ENCODE measurements at regions not wholly inside any gene's neighbourhood (a gene's known extent, or its start where the extent isn't known, plus 50 kb on each side); places are given as distances from the start of the nearest gene placed in this dataset.

DNA sequence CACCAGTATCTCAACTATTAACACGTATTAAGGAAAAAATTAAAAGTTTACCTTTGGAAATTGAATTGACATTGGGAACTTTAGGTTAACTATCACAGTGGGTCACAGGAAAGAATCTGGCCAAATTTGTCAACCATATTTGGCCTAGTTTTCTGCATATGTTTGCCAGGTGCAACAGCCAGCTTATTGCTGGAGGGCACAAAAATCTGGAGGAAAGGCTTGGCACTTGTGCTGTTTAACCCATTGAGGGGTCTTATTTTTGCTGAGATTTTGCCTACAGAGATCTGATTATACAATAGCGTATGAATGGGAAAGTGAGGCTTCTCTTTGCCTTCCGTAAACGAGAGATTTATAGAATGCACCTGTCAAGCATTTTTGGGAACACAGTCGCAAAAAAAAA lies 190.4 kb downstream of the PRL start:
- H3K4me3 Mint-ChIP-seq, result no peak overlapping the region
- ATAC-seq (replicated peaks in 1 of 2) (no peak), DNase-seq (no peak)
- peaks cover 6 to 11% of the 10 kb centered on the region in 2 donors for H3K9me3 Mint-ChIP-seq
- peaks cover 21% of the 10 kb centered on the region for H3K4me1 Mint-ChIP-seq (ENCODE audit: low read depth)
- peaks cover 2 to 13% of the 10 kb centered on the region in 2 donors for H3K36me3 Mint-ChIP-seq (ENCODE audit: insufficient read depth in 2 of 2)
- H3K27ac Mint-ChIP-seq, result no peak overlapping the region
- peaks cover 21% of the 10 kb centered on the region for H3K27me3 Mint-ChIP-seq (ENCODE audit: low read depth)

DNA sequence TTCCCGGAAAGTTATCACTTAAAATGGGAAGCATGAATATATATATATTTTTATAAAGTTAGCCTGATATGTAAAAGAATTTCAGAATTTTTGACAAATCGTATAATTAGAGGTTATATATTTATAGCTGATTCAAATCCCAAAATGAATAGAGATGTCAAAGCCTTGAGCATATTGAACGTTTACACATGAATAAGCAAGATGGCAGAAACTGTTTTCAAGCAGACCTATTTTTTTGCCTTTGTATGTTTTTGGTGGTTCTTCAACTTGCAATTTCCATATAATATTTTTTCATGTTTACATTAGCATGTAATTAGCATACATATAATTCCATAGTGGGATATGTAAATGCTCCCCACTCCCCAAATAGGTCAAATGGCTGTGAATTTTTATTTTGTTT lies 189.9 kb downstream of the PRL start:
- DNase-seq, result no peak
- peaks cover 6 to 11% of the 10 kb centered on the region in 2 donors for H3K9me3 Mint-ChIP-seq
- H3K27me3 Mint-ChIP-seq (ENCODE audit: low read depth), result peaks cover 17% of the 10 kb centered on the region
- H3K27ac Mint-ChIP-seq, result no peak overlapping the region
- ATAC-seq (replicated peaks in 1 of 2), result no peak
- H3K4me1 Mint-ChIP-seq (ENCODE audit: low read depth), result peaks cover 21% of the 10 kb centered on the region
- peaks cover 2 to 13% of the 10 kb centered on the region in 2 donors for H3K36me3 Mint-ChIP-seq (ENCODE audit: insufficient read depth in 2 of 2)
- H3K4me3 Mint-ChIP-seq, result no peak overlapping the region

DNA sequence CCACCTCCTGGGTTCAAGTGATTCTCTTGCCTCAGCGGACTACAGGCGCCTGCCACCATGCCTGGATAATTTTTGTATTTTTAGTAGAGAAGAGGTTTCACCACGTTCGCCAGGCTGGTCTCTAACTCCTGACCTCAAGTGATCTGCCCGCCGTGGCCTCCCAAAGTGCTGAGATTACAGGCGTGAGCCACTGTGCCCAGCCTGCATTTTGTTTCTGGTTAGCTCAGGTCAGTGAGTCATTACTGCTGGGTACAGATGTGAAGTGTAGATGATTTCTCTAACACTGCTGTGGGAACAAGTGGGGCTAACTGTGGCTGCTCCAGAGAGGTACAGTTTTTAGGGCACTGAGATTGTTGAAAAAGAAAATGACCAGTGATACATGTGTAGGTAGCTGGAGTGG lies 188.6 kb downstream of the PRL start:
- Mint-ChIP-seq H3K4me3 (no peak overlapping the region), H3K36me3 (ENCODE audit: insufficient read depth in 2 of 2) (peaks cover 0 to 9% of the 10 kb centered on the region in 2 donors), H3K27me3 (ENCODE audit: low read depth) (peaks cover 17% of the 10 kb centered on the region), H3K9me3 (peaks cover 4 to 9% of the 10 kb centered on the region in 2 donors), H3K4me1 (ENCODE audit: low read depth) (peaks cover 9% of the 10 kb centered on the region), H3K27ac (no peak overlapping the region)
- ATAC-seq (replicated peaks in 1 of 2) (peak; percentile 53 to 75), DNase-seq (peak in 1 of 2 donors; percentile 2)

DNA sequence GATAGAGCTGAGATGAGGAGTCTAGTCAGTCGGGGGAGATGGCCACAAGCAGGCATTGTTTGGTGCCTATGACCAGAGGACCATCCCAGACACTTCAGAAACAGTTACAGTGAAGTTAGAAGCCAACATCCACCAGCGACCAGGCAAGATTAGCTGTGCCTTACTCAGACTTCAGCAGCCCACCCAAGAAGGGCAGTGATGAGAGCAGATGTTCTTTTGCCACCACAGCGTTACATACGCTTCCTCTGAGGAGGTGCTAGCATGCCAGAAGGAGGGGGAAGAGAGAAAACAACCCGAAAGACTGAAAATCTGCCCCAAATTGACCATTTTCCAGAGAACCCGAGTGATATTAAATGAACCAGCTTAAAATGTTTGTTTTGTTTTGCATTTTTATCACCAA lies 186.8 kb downstream of the PRL start:
- no peak overlapping the region for H3K4me3 Mint-ChIP-seq
- H3K36me3 Mint-ChIP-seq (ENCODE audit: insufficient read depth in 2 of 2), result no peaks in the 10 kb centered on the region
- no peak for ATAC-seq (replicated peaks in 1 of 2)
- H3K27me3 Mint-ChIP-seq (ENCODE audit: low read depth), result peaks cover 11% of the 10 kb centered on the region
- H3K27ac Mint-ChIP-seq, result no peak overlapping the region
- H3K4me1 Mint-ChIP-seq (ENCODE audit: low read depth), result peaks cover 7% of the 10 kb centered on the region
- peaks cover 0 to 2% of the 10 kb centered on the region in 2 donors for H3K9me3 Mint-ChIP-seq
- DNase-seq, result no peak

DNA sequence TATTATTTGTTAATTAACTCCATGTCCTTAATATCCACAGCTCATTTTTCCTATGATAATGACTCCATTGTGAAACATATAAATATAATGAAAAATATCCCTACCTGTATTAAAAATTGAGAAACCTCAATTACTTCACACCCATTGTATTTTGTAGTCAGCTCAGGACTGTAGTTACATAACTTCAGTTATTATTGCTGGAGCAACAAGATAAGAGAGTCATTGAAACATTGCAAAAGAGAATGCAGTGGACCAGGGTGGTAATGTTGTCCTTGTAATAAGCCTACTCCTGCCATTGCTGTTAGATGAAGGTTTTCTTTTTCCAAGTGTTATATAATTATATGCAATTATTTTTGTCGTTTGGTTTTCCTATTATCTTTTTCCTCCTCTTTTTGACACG lies 184.4 kb downstream of the PRL start:
- no peaks in the 10 kb centered on the region for H3K36me3 Mint-ChIP-seq (ENCODE audit: insufficient read depth in 2 of 2)
- H3K4me3 Mint-ChIP-seq, result no peak overlapping the region
- H3K9me3 Mint-ChIP-seq, result peaks cover 0 to 2% of the 10 kb centered on the region in 2 donors

DNA sequence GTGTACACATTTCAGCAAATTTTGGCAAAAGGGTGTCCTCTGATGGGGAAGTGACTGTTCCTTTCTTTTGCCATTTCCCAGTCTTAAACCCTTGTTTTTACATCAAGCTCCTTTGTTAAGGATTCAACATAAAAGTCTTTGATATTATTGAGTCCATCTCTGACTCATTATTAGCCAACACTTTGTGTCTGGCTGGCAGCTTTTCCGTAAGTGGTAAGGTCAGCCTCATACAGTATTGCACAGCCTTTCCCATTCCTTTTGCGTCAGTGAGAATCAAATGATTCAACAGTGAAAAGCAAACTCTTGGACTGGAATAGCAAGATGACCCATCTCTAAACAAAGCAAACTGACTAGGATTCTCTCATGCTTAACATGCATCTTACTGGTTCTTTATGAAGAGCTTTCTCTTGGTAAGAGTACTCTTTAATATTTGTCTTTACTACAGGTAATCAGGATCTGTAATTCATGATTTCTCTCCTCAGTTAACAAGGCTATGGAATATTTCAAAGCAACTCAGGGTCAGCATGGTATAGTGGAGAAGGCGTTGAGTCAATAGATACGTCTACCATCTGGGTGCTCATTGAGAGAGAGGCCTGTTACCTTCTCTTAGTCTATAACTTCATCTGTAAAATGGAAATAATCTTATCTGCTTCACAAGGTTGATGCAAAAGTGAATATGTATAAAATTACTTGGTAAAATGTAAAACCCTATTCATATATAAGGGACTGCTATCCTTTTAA lies 183.6 kb downstream of the PRL start:
- Mint-ChIP-seq H3K27me3 (ENCODE audit: low read depth) (peaks cover 21% of the 10 kb centered on the region), H3K4me1 (ENCODE audit: low read depth) (peaks cover 4% of the 10 kb centered on the region), H3K36me3 (ENCODE audit: insufficient read depth in 2 of 2) (no peaks in the 10 kb centered on the region), H3K4me3 (no peak overlapping the region), H3K9me3 (peaks cover 0 to 2% of the 10 kb centered on the region in 2 donors), H3K27ac (no peak overlapping the region)
- DNase-seq (no peak), ATAC-seq (replicated peaks in 1 of 2) (no peak)

More for the DNA sequence above, 184.4 kb downstream of the PRL start:
- H3K4me1 Mint-ChIP-seq (ENCODE audit: low read depth), result peaks cover 7% of the 10 kb centered on the region
- ATAC-seq (replicated peaks in 1 of 2) (no peak), DNase-seq (no peak)
- peaks cover 17% of the 10 kb centered on the region for H3K27me3 Mint-ChIP-seq (ENCODE audit: low read depth)
- no peak overlapping the region for H3K27ac Mint-ChIP-seq

DNA sequence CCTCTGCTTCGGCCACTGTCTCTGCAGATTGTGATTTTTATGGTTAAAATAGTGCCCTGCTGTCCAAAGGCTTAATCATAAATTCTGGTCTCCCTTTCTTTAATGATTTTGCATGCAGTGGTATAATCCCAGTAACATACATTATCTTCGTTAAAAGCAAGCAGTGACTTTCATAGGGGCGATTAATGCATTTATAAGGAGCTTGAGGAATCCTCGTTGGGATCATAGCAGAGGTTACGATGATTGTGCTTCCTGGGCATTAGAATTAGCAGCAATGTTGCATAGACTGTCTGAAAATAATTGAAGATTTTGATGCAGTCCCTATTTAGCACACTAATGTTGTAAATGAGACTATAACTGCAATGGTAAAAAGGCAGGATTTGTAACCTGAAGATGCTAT lies 181.3 kb downstream of the PRL start:
- peaks cover 4 to 5% of the 10 kb centered on the region in 2 donors for H3K9me3 Mint-ChIP-seq
- H3K4me1 Mint-ChIP-seq (ENCODE audit: low read depth), result no peaks in the 10 kb centered on the region
- peaks cover 20% of the 10 kb centered on the region for H3K27me3 Mint-ChIP-seq (ENCODE audit: low read depth)
- no peak for ATAC-seq (replicated peaks in 1 of 2)
- no peak overlapping the region for H3K4me3 Mint-ChIP-seq
- DNase-seq, result no peak
- no peak overlapping the region for H3K27ac Mint-ChIP-seq
- peaks cover 0 to 9% of the 10 kb centered on the region in 2 donors for H3K36me3 Mint-ChIP-seq (ENCODE audit: insufficient read depth in 2 of 2)

DNA sequence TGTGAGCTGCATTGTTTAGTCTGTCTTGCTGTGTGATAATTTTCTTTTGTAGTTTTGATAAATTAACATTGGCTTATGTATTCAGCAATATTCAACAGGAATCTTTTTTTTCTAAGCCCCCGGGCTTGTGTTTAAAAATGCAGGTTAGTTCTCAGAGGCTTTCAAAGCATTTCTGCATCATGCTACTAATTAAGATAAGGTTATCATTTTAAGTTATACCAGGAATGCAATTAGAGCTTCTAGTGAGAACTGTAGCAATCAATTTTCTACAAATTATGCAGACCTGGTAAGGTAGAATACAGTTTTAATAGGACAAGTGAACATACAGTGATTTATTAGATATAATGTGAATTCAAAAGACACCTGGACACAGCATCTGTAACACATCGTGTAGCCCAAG lies 179.2 kb downstream of the PRL start:
- H3K4me1 Mint-ChIP-seq (ENCODE audit: low read depth), result no peaks in the 10 kb centered on the region
- peaks cover 3 to 5% of the 10 kb centered on the region in 2 donors for H3K9me3 Mint-ChIP-seq
- peaks cover 20% of the 10 kb centered on the region for H3K27me3 Mint-ChIP-seq (ENCODE audit: low read depth)
- ATAC-seq (replicated peaks in 1 of 2), result no peak
- no peak overlapping the region for H3K4me3 Mint-ChIP-seq
- peaks cover 0 to 9% of the 10 kb centered on the region in 2 donors for H3K36me3 Mint-ChIP-seq (ENCODE audit: insufficient read depth in 2 of 2)
- DNase-seq, result no peak
- no peak overlapping the region for H3K27ac Mint-ChIP-seq

DNA sequence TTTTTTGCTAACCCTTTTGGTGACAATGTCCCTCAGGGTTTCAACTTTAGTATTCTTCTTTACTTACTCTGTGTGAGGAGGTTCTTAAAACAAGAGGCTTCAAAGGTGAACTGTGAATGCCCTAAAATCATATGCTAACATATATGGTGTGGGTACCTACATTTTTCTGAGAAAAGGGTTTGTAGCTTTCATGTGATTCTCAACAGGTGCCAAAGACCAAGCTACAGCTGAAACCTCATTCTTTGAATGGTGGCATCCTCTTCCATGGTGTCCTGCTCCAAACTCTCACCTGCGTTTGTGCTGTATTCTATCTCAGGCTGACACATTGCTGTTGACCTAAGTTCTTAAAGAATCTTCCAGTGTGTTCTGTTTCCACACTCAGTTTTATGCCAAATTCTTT lies 177.3 kb downstream of the PRL start:
- Mint-ChIP-seq H3K27ac (peak overlapping the region; percentile 5), H3K4me1 (ENCODE audit: low read depth) (no peaks in the 10 kb centered on the region), H3K9me3 (peaks cover 3 to 5% of the 10 kb centered on the region in 2 donors), H3K36me3 (ENCODE audit: insufficient read depth in 2 of 2) (peaks cover 0 to 9% of the 10 kb centered on the region in 2 donors), H3K4me3 (no peak overlapping the region), H3K27me3 (ENCODE audit: low read depth) (peaks cover 20% of the 10 kb centered on the region)
- no peak for ATAC-seq (replicated peaks in 1 of 2)
- DNase-seq, result no peak

DNA sequence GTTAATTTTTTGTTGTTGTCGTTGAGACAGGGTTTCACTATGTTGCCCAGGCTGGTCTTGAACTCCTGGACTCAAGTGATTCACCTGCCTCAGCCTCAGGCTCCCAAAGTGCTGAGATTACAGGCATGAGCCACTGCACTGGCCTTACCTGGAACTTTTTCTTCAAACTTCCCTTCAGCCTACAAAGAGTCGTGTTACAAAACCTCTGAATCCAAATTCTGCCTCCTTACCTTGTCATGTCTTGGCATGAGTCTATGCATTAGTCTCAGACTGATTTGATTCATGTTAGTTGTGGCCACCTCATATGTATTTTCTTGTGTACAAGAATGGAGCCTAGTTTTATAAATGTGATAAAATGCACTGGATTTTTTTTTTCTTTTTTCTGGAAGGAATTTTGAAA lies 172.1 kb downstream of the PRL start:
- H3K27me3 Mint-ChIP-seq (ENCODE audit: low read depth), result no peaks in the 10 kb centered on the region
- no peak overlapping the region for H3K4me3 Mint-ChIP-seq
- peaks cover 3 to 8% of the 10 kb centered on the region in 2 donors for H3K36me3 Mint-ChIP-seq (ENCODE audit: insufficient read depth in 2 of 2)
- no peak overlapping the region for H3K27ac Mint-ChIP-seq
- H3K4me1 Mint-ChIP-seq (ENCODE audit: low read depth), result no peaks in the 10 kb centered on the region
- ATAC-seq (replicated peaks in 1 of 2) (no peak), DNase-seq (no peak)
- peaks cover 3 to 5% of the 10 kb centered on the region in 2 donors for H3K9me3 Mint-ChIP-seq

DNA sequence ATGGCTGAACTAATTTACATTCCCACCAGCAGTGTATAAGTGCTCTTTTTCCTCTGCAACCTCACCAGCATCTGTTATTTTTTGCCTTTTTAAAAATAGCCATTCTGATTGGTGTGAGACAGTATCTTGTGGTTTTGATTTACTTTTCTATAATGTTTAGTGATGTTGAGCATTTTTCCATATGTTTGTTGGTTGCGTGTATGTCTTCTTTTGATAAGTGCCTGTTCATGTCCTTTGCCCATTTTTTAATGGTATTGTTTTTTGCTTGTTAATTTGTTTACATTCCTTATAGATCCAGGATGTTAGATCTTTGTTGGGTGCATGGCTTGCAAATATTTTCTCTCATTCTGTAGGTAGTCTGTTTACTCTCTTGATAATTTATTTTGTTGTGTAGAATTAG lies 169.9 kb downstream of the PRL start:
- Mint-ChIP-seq H3K4me1 (ENCODE audit: low read depth) (no peaks in the 10 kb centered on the region), H3K27me3 (ENCODE audit: low read depth) (no peaks in the 10 kb centered on the region), H3K36me3 (ENCODE audit: insufficient read depth in 2 of 2) (peaks cover 3 to 8% of the 10 kb centered on the region in 2 donors), H3K27ac (no peak overlapping the region), H3K9me3 (peaks cover 6 to 12% of the 10 kb centered on the region in 2 donors), H3K4me3 (no peak overlapping the region)
- DNase-seq, result no peak
- ATAC-seq (replicated peaks in 1 of 2), result no peak

DNA sequence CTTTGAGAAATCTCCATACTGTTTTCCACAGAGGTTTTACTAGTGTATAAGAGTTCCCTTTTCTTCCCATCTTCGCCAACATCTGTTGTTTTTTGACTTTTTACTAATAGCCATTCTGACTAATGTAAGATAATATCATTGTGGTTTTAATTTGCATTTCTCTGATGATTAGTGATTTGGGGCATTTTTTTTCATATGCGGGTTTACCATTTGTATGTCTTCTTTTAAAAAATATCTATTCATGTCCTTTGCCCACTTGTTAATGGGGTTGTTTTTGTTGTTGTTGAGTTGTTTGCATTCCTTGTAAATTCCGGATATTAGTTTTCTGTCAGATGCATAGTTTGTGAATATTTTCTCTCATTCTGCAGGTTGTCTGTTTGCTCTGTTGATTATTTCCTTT lies 167.1 kb downstream of the PRL start:
- Mint-ChIP-seq H3K9me3 (peaks cover 7 to 13% of the 10 kb centered on the region in 2 donors), H3K36me3 (ENCODE audit: insufficient read depth in 2 of 2) (peaks cover 3 to 8% of the 10 kb centered on the region in 2 donors), H3K27ac (no peak overlapping the region), H3K4me1 (ENCODE audit: low read depth) (no peaks in the 10 kb centered on the region), H3K27me3 (ENCODE audit: low read depth) (no peaks in the 10 kb centered on the region), H3K4me3 (no peak overlapping the region)
- DNase-seq (no peak), ATAC-seq (replicated peaks in 1 of 2) (no peak)

DNA sequence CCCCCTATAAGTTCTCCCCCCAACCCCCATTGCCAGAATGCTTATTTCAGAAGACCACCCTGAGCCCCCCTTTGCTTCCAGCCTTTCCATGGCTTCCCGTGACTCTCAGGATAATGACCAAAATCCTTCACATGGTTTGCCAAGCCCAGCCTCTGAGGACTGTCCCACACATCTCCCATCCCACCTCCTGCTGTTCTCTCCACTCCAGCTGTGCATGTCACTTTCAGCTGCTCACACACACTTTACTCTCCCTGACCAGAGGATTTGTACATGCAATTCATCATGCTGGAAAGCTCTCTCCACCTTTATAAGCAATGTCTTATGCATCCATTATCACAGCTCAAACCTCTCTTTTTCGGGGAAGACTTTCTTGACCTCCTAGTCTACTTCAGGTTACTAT lies 164.2 kb downstream of the PRL start:
- H3K36me3 Mint-ChIP-seq (ENCODE audit: insufficient read depth in 2 of 2), result peaks cover 0 to 4% of the 10 kb centered on the region in 2 donors
- H3K27ac Mint-ChIP-seq, result no peak overlapping the region
- no peaks in the 10 kb centered on the region for H3K4me1 Mint-ChIP-seq (ENCODE audit: low read depth)
- ATAC-seq (replicated peaks in 1 of 2), result no peak
- H3K4me3 Mint-ChIP-seq, result no peak overlapping the region
- peaks cover 5 to 9% of the 10 kb centered on the region in 2 donors for H3K9me3 Mint-ChIP-seq
- DNase-seq, result no peak
- no peaks in the 10 kb centered on the region for H3K27me3 Mint-ChIP-seq (ENCODE audit: low read depth)

DNA sequence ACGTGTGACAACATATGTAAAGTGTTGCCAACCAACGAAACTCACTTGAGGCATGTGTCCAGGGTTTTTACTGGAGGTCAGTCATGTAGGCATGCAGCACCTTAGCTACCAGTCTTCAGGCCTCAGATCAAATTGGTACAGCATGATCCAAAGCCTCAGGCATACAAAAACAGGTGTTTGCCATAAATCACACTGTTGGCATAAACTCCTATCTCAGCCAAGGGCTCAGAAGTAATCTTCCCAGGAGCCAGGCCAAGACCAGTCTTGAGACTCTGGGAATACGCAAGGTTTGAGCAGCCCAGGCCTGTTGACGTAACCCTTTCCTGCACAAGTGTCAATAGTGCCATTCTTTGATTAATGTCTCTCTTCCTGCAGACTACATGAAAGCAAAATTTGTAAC lies 163.5 kb downstream of the PRL start:
- H3K36me3 Mint-ChIP-seq (ENCODE audit: insufficient read depth in 2 of 2), result peaks cover 0 to 2% of the 10 kb centered on the region in 2 donors
- ATAC-seq (replicated peaks in 1 of 2), result no peak
- no peaks in the 10 kb centered on the region for H3K4me1 Mint-ChIP-seq (ENCODE audit: low read depth)
- H3K27ac Mint-ChIP-seq, result no peak overlapping the region
- H3K27me3 Mint-ChIP-seq (ENCODE audit: low read depth), result no peaks in the 10 kb centered on the region
- no peak overlapping the region for H3K4me3 Mint-ChIP-seq
- DNase-seq, result no peak
- H3K9me3 Mint-ChIP-seq, result peaks cover 5 to 9% of the 10 kb centered on the region in 2 donors
